NCI-H2081 (cell line): ENCODE measurements at regions not wholly inside any gene's neighbourhood (a gene's known extent, or its start where the extent isn't known, plus 50 kb on each side); places are given as distances from the start of the nearest gene placed in this dataset.

ENCODE experiments used
- DNase-seq, 2 experiments: peaks; one replicate each; lab custom pipeline; 2025; lab: John Stamatoyannopoulos, UW

DNA sequence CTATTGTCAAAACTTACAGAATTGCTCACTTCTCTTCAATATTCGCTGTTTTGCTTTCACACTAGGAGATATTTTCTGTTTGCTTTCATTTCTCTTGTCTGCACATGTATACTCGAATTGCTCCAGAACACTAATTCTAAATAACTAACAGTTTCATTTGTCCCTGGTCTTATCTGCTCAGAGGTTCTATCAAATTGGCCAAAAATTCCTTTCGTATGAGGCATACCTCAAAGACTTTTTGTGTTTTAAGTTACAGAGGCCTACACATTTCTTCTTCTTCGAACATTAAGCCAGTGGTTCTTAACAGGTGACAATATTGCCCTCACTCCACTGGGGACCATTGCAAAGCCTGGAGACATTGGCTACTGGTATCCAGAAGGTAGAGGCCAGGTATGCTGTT, 1314.6 kb downstream of the EFNB2 start:
- DNase-seq = no peak

DNA sequence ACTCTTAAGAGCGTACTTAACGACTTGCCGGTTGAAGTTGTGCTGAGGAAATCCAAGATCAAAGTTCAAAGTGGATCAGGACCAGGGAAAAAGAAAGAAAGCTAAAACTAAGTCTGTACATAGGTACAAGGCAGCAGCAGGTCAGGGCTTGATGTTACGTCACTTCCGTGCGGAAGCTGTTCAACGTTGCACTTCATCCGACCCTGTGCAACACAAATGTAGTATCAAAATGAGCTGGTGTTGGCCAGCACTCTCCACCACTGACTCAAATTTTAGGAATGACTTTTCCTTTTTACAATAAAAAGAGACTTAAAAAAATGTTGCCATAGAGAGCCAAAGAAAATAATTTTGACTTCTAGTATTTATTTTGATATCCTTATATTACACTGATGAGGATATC, 1315.4 kb downstream of the EFNB2 start:
- no peak for DNase-seq

DNA sequence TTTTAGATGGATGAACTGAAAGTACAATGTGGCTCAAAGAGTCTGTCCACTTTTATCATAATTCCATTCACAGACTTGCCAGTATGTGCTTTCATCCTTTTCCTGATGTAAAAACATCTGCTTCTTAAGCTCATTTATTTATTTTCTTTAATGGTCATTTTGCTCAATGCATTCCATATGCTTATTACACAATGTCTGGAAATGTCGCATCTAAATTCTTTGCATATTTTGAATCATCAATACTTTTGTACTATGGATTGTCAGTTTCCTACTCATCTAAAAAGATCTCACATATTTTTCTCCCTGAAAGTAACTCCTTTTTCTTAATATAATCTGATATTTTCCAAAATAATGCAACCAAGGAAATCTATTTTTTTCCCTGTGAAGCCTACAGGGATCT, 1315.8 kb downstream of the EFNB2 start:
- DNase-seq = no peak

- DNase-seq = no peak
These were observed 1322.0 kb downstream of the EFNB2 start for GRCh38 chr13:105213512-105213911.

- DNase-seq = no peak
These were observed 1327.7 kb downstream of the EFNB2 start for GRCh38 chr13:105207572-105208293.

- peak in 1 of 2 experiments; percentile 9 for DNase-seq
These were observed 1333.1 kb downstream of the EFNB2 start for GRCh38 chr13:105202354-105202753.

GRCh38 chr13:105201351-105201750, 1334.1 kb downstream of the EFNB2 start:
- DNase-seq = no peak

- no peak for DNase-seq
These were observed 1335.3 kb downstream of the EFNB2 start for GRCh38 chr13:105200181-105200580.

- no peak for DNase-seq
These were observed 1339.4 kb downstream of the EFNB2 start for GRCh38 chr13:105196052-105196451.

GRCh38 chr13:105193026-105193425, 1342.4 kb downstream of the EFNB2 start:
- DNase-seq = no peak

GRCh38 chr13:105184201-105184600, 1351.3 kb downstream of the EFNB2 start:
- no peak for DNase-seq

DNA sequence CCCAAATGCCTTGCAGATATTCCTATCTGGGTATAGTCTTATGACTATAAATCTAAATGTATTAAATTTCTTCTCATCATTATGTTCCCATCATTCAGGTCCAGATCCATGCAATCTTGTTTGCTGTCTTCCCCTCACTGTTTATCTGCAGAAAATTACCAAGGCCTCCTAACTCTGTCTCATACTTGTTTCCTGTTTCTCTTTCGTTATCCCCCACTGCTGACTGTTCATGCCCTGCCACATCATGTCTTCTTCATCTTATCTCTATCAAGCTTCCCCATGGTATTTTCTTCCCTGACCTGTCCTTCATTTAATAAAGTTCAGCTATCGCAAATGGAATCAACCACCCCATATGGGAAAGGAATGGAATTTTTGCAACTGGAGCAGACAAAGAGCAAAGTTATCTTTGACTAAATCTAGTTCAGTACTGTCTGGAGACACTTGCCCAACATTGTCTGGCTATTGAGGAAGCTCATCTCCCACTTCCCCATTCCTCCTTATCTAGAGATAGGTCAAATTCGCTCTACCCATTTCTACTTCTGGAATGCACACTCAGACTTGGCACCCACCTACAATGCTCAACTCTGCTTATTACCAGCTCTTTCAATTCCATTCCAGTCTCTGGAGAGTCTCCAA, 1358.1 kb downstream of the EFNB2 start:
- no peak for DNase-seq

GRCh38 chr13:105170438-105170837, 1365.0 kb downstream of the EFNB2 start:
- no peak for DNase-seq

DNA sequence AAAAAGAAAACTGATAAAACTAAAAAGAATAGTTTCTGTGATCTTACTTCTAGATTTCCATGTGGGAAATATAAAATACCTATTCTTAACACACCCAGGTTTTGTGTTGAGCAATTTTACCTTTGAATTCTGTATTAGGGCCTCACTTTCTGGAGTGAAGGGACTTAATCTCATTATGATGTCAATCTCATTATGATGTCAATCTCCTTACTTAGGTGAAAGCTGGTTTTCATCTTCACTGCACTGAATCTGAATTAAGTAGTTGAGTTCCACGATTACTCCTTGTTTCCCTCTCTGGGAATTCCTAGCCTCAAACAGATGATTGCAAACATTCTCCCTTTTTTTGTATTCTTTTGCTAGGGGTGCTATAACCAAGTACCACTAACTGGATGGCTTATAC, 1367.2 kb downstream of the EFNB2 start:
- DNase-seq = no peak

- DNase-seq = no peak
These were observed 1368.1 kb downstream of the EFNB2 start for GRCh38 chr13:105167385-105167784.

- DNase-seq = peak in 1 of 2 experiments; percentile 24
These were observed 1369.9 kb downstream of the EFNB2 start for GRCh38 chr13:105165449-105166125.

DNA sequence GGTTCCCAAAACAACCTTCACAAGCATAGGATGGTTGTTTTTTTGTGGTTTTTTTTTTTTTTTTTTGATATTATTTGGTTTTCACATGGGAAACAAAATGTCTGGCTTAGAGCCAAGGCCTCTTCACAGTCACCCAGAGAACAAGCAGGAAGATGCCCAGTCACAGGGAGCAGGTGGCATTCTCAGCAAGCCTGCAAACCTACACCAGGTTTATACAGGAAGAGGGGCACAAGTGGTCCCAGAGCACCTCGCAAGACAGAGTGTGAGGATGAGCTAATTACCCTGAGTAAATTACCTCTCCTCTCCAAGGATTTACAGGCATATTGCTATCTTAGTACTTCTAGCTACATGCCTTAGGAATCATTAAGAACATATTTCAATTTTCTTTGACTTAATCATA, 1375.6 kb downstream of the EFNB2 start:
- DNase-seq = peak; percentile 2 to 51

DNA sequence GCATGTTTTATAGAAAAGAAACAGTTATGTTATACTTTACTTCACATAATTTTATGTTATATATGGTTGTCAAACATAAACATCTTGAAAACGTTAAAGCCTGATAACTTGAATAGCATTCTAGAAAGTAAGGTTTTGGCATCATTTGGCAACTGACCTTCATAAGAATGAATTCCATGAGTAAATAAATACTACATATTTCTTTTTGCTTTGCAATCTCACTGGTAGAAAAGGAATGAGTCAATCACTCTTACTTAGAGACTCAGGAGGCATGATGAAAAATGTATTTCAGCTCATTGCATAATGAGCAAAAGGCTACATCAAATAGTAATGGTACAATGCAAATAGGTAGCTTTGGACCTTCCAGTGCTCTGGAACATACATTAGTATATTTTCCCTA, 1381.9 kb downstream of the EFNB2 start:
- DNase-seq = no peak

DNA sequence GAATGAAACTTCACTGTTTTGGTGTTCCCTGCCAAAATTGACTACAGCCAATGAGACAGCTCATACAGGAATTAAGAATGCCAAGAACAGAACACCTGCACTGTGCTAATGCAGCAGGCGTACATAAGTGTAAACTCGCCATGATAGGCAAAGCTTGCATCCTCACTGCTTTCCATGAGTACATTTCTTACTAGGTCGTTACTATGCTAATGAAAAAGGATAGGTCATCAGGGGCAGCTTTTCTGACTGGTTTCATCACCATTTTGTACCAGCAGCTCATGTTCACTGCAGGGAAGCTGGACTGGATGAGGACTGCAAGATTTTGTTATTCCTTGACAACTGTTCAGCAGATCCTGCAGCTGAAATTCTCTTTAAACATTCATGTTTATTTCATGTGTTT, 1383.8 kb downstream of the EFNB2 start:
- DNase-seq = no peak

DNA sequence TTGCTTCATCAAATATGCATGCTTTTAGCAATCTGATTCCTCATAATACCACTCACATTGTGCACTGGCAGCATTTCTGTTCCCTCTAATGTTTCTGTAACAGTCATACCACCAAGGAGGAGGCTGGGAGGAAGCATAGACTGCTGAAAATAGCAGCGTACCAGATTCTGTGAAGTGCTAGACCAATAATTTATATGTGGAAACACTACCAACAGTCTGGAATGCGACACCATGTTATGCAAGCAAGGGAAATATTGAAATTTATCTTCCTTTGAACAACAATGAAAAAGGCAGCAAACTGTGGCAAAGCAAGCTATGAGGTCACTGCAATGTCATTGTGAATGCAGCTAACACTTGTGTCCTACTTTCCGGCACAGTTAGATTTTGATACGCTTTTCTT, 1388.0 kb downstream of the EFNB2 start:
- DNase-seq = no peak

DNA sequence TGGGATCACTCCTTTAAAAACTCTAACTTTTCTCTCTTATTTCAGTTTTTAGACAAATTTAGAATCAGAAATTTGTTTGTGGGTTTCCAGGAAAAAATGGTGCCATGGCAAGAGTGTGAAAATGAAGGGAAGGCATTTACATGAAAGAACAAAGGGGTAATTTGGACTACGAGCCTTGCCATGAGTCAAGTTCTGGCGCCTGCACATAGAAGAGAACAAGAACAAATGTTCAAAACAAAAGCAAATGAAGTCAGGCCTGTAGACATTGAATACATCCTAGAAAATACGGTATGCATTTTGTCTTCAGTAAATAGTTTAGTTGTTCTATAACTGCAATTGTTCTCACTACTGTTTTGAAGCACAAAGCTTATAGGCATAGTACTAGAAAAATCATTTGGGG, 1390.5 kb downstream of the EFNB2 start:
- DNase-seq = no peak

DNA sequence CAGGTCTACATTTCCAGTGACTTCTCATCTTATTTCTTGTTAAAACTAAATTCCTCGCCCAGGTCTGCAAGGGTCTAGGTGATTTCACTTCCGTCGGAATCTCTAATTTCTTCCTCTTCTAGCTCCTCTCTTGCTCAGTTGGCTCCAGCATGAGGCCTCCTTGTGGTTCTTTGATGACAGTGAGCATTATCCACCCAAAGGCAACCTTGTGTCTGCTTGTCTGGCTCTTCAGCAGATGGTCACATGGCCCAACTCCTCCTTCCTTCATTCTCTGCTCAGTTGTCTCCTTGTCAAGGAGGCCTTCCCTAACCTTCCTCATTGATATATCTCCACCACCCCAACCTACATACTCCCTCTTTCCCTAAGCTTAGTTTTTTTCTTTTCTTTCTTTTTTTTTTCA, 1391.4 kb downstream of the EFNB2 start:
- DNase-seq = no peak

GRCh38 chr13:105142556-105142955, 1392.9 kb downstream of the EFNB2 start:
- no peak for DNase-seq
